H9 (cell line): ENCODE measurements at regions not wholly inside any gene's neighbourhood (a gene's known extent, or its start where the extent isn't known, plus 50 kb on each side); places are given as distances from the start of the nearest gene placed in this dataset.

Experiments
- DNase-seq: peaks from one replicate; pipeline ENCODE4 v3.0.0-alpha.2; 2017
- H2AFZ ChIP-seq: one replicate; pipeline ENCODE4 v1.6.1; 2013; ENCODE audit warnings: mild to moderate bottlenecking, low read length, control low read depth, moderate library complexity
- H2AK5ac ChIP-seq: 2 replicates; pipeline ENCODE4 v1.6.1; 2013; ENCODE audit warnings: low read length, control low read depth, mixed read lengths; ENCODE audit not compliant: insufficient read length
- H2BK120ac ChIP-seq: one replicate; pipeline ENCODE4 v1.6.1; 2013; ENCODE audit warnings: low read depth, mild to moderate bottlenecking, low read length, control low read depth, inconsistent platforms; ENCODE audit not compliant: poor library complexity, severe bottlenecking
- H2BK12ac ChIP-seq: 2 replicates; pipeline ENCODE4 v1.6.1; 2013; ENCODE audit warnings: low read length, control low read depth, mixed read lengths, low read depth; ENCODE audit not compliant: insufficient read length
- H2BK15ac ChIP-seq: 2 replicates; pipeline ENCODE4 v1.6.1; 2013; ENCODE audit warnings: low read depth, low read length, control low read depth
- H2BK20ac ChIP-seq: one replicate; pipeline ENCODE4 v1.6.1; 2013; ENCODE audit warnings: low read depth, mild to moderate bottlenecking, low read length, control low read depth, inconsistent platforms; ENCODE audit not compliant: poor library complexity, severe bottlenecking
- H2BK5ac ChIP-seq: 2 replicates; pipeline ENCODE4 v1.6.1; 2013; ENCODE audit warnings: low read length, control low read depth, mixed read lengths; ENCODE audit not compliant: insufficient read length
- H3K14ac ChIP-seq: 2 replicates; pipeline ENCODE4 v1.6.1; 2013; ENCODE audit warnings: low read length, control low read depth; ENCODE audit not compliant: insufficient read depth
- H3K18ac ChIP-seq: 2 replicates; pipeline ENCODE4 v1.6.1; 2013; ENCODE audit warnings: low read depth, mild to moderate bottlenecking, mixed read lengths, low read length, control low read depth; ENCODE audit not compliant: insufficient read length
- H3K23ac ChIP-seq: 2 replicates; pipeline ENCODE4 v1.6.1; 2013; ENCODE audit warnings: low read length, control low read depth, mixed read lengths, low read depth; ENCODE audit not compliant: insufficient read length
- H3K23me2 ChIP-seq: 2 replicates; pipeline ENCODE4 v1.6.1; 2013; ENCODE audit warnings: low read depth, mild to moderate bottlenecking, mixed read lengths, low read length, control low read depth; ENCODE audit not compliant: insufficient read length, poor library complexity, severe bottlenecking
- H3K27ac ChIP-seq: 2 replicates; pipeline ENCODE4 v1.5.1; 2013; ENCODE audit warnings: low read length, control low read depth, mixed read lengths, low read depth; ENCODE audit not compliant: insufficient read length
- H3K27me3 ChIP-seq: 2 replicates; pipeline ENCODE4 v1.6.1; 2013; ENCODE audit warnings: low read length, control low read depth, inconsistent platforms; ENCODE audit not compliant: insufficient read depth
- H3K4ac ChIP-seq: 2 replicates; pipeline ENCODE4 v1.6.1; 2013; ENCODE audit warnings: low read depth, mild to moderate bottlenecking, control low read depth, inconsistent platforms, low read length, moderate library complexity
- H3K4me1 ChIP-seq: 2 replicates; pipeline ENCODE4 v1.6.1; 2013; ENCODE audit warnings: low read length, control low read depth, inconsistent platforms; ENCODE audit not compliant: insufficient read depth
- H3K4me2 ChIP-seq: 2 replicates; pipeline ENCODE4 v1.6.1; 2013; ENCODE audit warnings: low read length, control low read depth, mixed read lengths; ENCODE audit not compliant: insufficient read length, insufficient read depth
- H3K56ac ChIP-seq: 2 replicates; pipeline ENCODE4 v1.6.1; 2013; ENCODE audit warnings: low read depth, mild to moderate bottlenecking, mixed read lengths, low read length, control low read depth; ENCODE audit not compliant: insufficient read length
- H3K79me1 ChIP-seq: 2 replicates; pipeline ENCODE4 v1.6.1; 2013; ENCODE audit warnings: low read depth, mild to moderate bottlenecking, moderate library complexity, low read length, control low read depth, inconsistent platforms; ENCODE audit not compliant: insufficient read depth, poor library complexity, severe bottlenecking
- H3K79me2 ChIP-seq: 2 replicates; pipeline ENCODE4 v1.6.1; 2013; ENCODE audit warnings: low read length, control low read depth, inconsistent platforms; ENCODE audit not compliant: insufficient read depth
- H3K9ac ChIP-seq: 2 replicates; pipeline ENCODE4 v1.6.1; 2013; ENCODE audit warnings: low read length, control low read depth, mixed read lengths; ENCODE audit not compliant: insufficient read length; ENCODE audit errors: extremely low read depth
- H3K9me3 ChIP-seq: one replicate; pipeline ENCODE4 v1.6.1; 2013; ENCODE audit warnings: low read depth, low read length, inconsistent platforms; ENCODE audit not compliant: control insufficient read depth
- H3T11ph ChIP-seq: one replicate; pipeline ENCODE4 v1.6.1; 2013; ENCODE audit warnings: mild to moderate bottlenecking, low read length, control low read depth, inconsistent platforms
- H4K20me1 ChIP-seq: one replicate; pipeline ENCODE4 v1.6.1; 2013; ENCODE audit not compliant: control insufficient read depth, insufficient read length, insufficient read depth
- H4K5ac ChIP-seq: 2 replicates; pipeline ENCODE4 v1.6.1; 2013; ENCODE audit warnings: low read depth, mild to moderate bottlenecking, mixed read lengths, low read length, control low read depth; ENCODE audit not compliant: insufficient read length
- H4K8ac ChIP-seq: replicated peaks from 2 replicates; pipeline ENCODE4 v1.6.1; 2013; ENCODE audit warnings: low read length, control low read depth, mixed read lengths, low read depth; ENCODE audit not compliant: insufficient read length
- H4K91ac ChIP-seq: 2 replicates; pipeline ENCODE4 v1.6.1; 2013; ENCODE audit warnings: low read depth, mild to moderate bottlenecking, moderate library complexity, mixed read lengths, low read length, control low read depth; ENCODE audit not compliant: insufficient read length
- H3K27ac Mint-ChIP-seq, 3 experiments: 2 replicates in 2 of 3; 3 replicates in 1 of 3; pipeline ENCODE4 v1.8.0; 2020 to 2021; ENCODE audit warnings: mixed read lengths in 3 of 3, mild to moderate bottlenecking in 1 of 3, moderate library complexity in 1 of 3
- H3K27me3 Mint-ChIP-seq: 2 replicates; pipeline ENCODE4 v1.8.0; 2021; ENCODE audit warnings: low read depth, mild to moderate bottlenecking, moderate library complexity, mixed read lengths
- H3K36me3 Mint-ChIP-seq, 3 experiments: 2 replicates in 2 of 3; 3 replicates in 1 of 3; pipeline ENCODE4 v1.8.0; 2020 to 2021; ENCODE audit warnings: low read depth in 3 of 3, mixed read lengths in 3 of 3; ENCODE audit not compliant: insufficient read depth in 1 of 3
- H3K4me1 Mint-ChIP-seq, 2 experiments: 2 replicates each; pipeline ENCODE4 v1.8.0; 2020; ENCODE audit warnings: mixed read lengths in 2 of 2
- H3K4me3 Mint-ChIP-seq, 2 experiments: 2 replicates in 1 of 2; 3 replicates in 1 of 2; pipeline ENCODE4 v1.8.0; 2020 to 2021; ENCODE audit warnings: mild to moderate bottlenecking in 2 of 2, mixed read lengths in 2 of 2, moderate library complexity in 1 of 2
- H3K9me3 Mint-ChIP-seq, 2 experiments: 2 replicates in 1 of 2; 3 replicates in 1 of 2; pipeline ENCODE4 v1.8.0; 2020; ENCODE audit warnings: mild to moderate bottlenecking in 2 of 2, mixed read lengths in 2 of 2, moderate library complexity in 1 of 2
- WGBS: extraction: QIAGEN DNeasy Blood & Tissue Kit; methylation state at CpG from one replicate; pipeline ENCODE4 v1.1.7; 2013; ENCODE audit warnings: missing lambda C conversion rate, low lambda C conversion rate, mixed read lengths; ENCODE audit not compliant: insufficient read length; ENCODE audit errors: extremely low coverage; 5-methylcytosine and 5-hydroxymethylcytosine counted together
- TF ChIP-seq, protein P1 (sequence below): fragments of 200-600 bp; sonication (generic); conservative IDR thresholded peaks from 3 replicates; pipeline ENCODE4 v1.8.0; 2021; ENCODE audit warnings: antibody characterized with exemption, mild to moderate bottlenecking

DNA sequence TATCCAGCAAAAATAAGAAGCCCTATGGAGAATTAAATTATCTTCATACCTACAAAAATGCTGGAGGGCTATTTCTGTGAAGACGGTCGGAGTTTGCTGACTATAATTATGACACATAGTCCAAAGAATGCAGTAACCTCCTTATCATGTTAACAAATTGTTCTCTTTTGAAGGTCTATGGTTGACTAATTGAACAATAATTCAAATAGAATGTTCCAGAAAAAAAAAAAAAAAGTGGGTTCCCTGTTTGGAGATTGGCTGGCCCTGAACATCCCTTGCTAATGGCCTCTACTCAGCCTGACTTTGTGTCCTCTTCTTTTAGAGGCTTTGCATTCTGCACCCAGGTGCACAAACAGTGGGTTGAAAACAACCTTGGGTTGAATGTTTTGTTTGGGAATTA lies 82.8 kb upstream of the CCBE1 start:
- H2BK5ac ChIP-seq, result no peak overlapping the region
- no peak overlapping the region for H2BK15ac ChIP-seq
- H3K4me3 Mint-ChIP-seq, result no peak overlapping the region
- no peaks in the 10 kb centered on the region for H3K27me3 ChIP-seq
- no peaks in the 10 kb centered on the region for H3K79me1 ChIP-seq
- H3K4me2 ChIP-seq, result no peak overlapping the region
- H2BK12ac ChIP-seq, result no peak overlapping the region
- no peaks in the 10 kb centered on the region; a peak in 1 of 7 replicates for H3K36me3 Mint-ChIP-seq
- peaks cover 10% of the 10 kb centered on the region in 2 experiments; a peak in 4 of 5 replicates for H3K9me3 Mint-ChIP-seq
- H4K8ac ChIP-seq, result no peak overlapping the region
- H3K4me1 Mint-ChIP-seq, result peaks cover 0 to 3% of the 10 kb centered on the region in 2 experiments; a peak in 1 of 4 replicates
- H3K27me3 Mint-ChIP-seq, result peaks cover 8% of the 10 kb centered on the region
- TF ChIP-seq, protein P1, sequence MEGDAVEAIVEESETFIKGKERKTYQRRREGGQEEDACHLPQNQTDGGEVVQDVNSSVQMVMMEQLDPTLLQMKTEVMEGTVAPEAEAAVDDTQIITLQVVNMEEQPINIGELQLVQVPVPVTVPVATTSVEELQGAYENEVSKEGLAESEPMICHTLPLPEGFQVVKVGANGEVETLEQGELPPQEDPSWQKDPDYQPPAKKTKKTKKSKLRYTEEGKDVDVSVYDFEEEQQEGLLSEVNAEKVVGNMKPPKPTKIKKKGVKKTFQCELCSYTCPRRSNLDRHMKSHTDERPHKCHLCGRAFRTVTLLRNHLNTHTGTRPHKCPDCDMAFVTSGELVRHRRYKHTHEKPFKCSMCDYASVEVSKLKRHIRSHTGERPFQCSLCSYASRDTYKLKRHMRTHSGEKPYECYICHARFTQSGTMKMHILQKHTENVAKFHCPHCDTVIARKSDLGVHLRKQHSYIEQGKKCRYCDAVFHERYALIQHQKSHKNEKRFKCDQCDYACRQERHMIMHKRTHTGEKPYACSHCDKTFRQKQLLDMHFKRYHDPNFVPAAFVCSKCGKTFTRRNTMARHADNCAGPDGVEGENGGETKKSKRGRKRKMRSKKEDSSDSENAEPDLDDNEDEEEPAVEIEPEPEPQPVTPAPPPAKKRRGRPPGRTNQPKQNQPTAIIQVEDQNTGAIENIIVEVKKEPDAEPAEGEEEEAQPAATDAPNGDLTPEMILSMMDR, result no peak
- no peak overlapping the region for H4K5ac ChIP-seq
- H2BK20ac ChIP-seq, result no peak overlapping the region
- H4K20me1 ChIP-seq, result no peaks in the 10 kb centered on the region
- H4K91ac ChIP-seq, result no peak overlapping the region
- no peaks in the 10 kb centered on the region for H3K9me3 ChIP-seq
- H3K4ac ChIP-seq, result no peak overlapping the region
- no peak overlapping the region for H3K27ac ChIP-seq
- H3K9ac ChIP-seq, result no peak overlapping the region
- H2AFZ ChIP-seq, result no peak overlapping the region
- no peaks in the 10 kb centered on the region for H3K4me1 ChIP-seq
- no peaks in the 10 kb centered on the region for H3K23me2 ChIP-seq
- no peak overlapping the region for H3K23ac ChIP-seq
- DNase-seq, result no peak
- no peak overlapping the region for H2AK5ac ChIP-seq
- no peak overlapping the region for H3K27ac Mint-ChIP-seq
- no peaks in the 10 kb centered on the region for H3K79me2 ChIP-seq
- H3K14ac ChIP-seq, result no peak overlapping the region
- no peak overlapping the region for H3K56ac ChIP-seq
- no peak overlapping the region for H3T11ph ChIP-seq
- H3K18ac ChIP-seq, result no peak overlapping the region
- WGBS, result no CpG with 5 or more reads among the region's 2 CpGs
- no peak overlapping the region for H2BK120ac ChIP-seq
